Hepatocyte (in vitro differentiated cells): ENCODE measurements at regions not wholly inside any gene's neighbourhood (a gene's known extent, or its start where the extent isn't known, plus 50 kb on each side); places are given as distances from the start of the nearest gene placed in this dataset.
A peak's percentile ranks its signal among the peaks of the same experiment; 100 is the strongest.
"Not testable (repeated sequence)": the region's sequence is repeated elsewhere in the genome, so short reads cannot be mapped to it uniquely, and the experiment has no call there.

Source experiments
- DNase-seq: peaks from one replicate; pipeline ENCODE4 v3.0.0-alpha.2; 2016; ENCODE audit warnings: low spot score
- H2AFZ ChIP-seq: fragments of 200-600 bp; sonication (generic); 2 replicates; pipeline ENCODE4 v1.6.0; 2016; ENCODE audit warnings: antibody characterized with exemption, mild to moderate bottlenecking
- H3K27ac ChIP-seq: fragments of 200-600 bp; sonication (generic); 2 replicates; pipeline ENCODE4 v1.5.1; 2016; ENCODE audit warnings: mild to moderate bottlenecking
- H3K27me3 ChIP-seq: fragments of 200-600 bp; sonication (generic); 2 replicates; pipeline ENCODE4 v1.6.1; 2016
- H3K36me3 ChIP-seq: fragments of 200-600 bp; sonication (generic); replicated peaks from 2 replicates; pipeline ENCODE4 v1.5.1; 2016; ENCODE audit warnings: low read depth; ENCODE audit not compliant: insufficient read depth
- H3K4me1 ChIP-seq: fragments of 200-600 bp; sonication (generic); 2 replicates; pipeline ENCODE4 v1.5.1; 2016; ENCODE audit warnings: mild to moderate bottlenecking, moderate library complexity; ENCODE audit not compliant: insufficient read depth
- H3K4me2 ChIP-seq: fragments of 200-600 bp; sonication (generic); 2 replicates; pipeline ENCODE4 v1.6.0; 2016
- H3K4me3 ChIP-seq: fragments of 200-600 bp; sonication (generic); 2 replicates; pipeline ENCODE4 v1.5.1; 2016; ENCODE audit warnings: mild to moderate bottlenecking
- H3K79me2 ChIP-seq: fragments of 200-600 bp; sonication (generic); 2 replicates; pipeline ENCODE4 v1.6.0; 2017; ENCODE audit warnings: mild to moderate bottlenecking
- H3K9me2 ChIP-seq: fragments of 200-600 bp; sonication (generic); replicated peaks from 2 replicates; pipeline ENCODE4 v1.6.0; 2017; ENCODE audit warnings: mild to moderate bottlenecking; ENCODE audit not compliant: insufficient read depth
- H3K9me3 ChIP-seq: fragments of 200-600 bp; sonication (generic); 2 replicates; pipeline ENCODE4 v1.5.1; 2016; ENCODE audit warnings: low read depth, mild to moderate bottlenecking
- H4K20me1 ChIP-seq: fragments of 200-600 bp; sonication (generic); 2 replicates; pipeline ENCODE4 v1.6.0; 2016; ENCODE audit warnings: mild to moderate bottlenecking; ENCODE audit not compliant: insufficient read depth, poor library complexity, severe bottlenecking
- EZH2 ChIP-seq: fragments of 200-600 bp; sonication (generic); IDR thresholded peaks from 2 replicates; pipeline ENCODE4 v1.6.1; 2016; ENCODE audit warnings: antibody characterized with exemption, mild to moderate bottlenecking, borderline replicate concordance
- EZH2phosphoT487 ChIP-seq: fragments of 200-600 bp; sonication (generic); IDR thresholded peaks from one replicate; pipeline ENCODE4 v1.6.1; 2018; ENCODE audit warnings: antibody characterized with exemption, mild to moderate bottlenecking, low read depth, moderate library complexity; ENCODE audit not compliant: unreplicated experiment, severe bottlenecking
- WGBS: methylation state at CpG from one replicate; pipeline ENCODE4 v1.1.6; 2016; ENCODE audit warnings: low lambda C conversion rate; ENCODE audit errors: missing lambda C conversion rate; 5-methylcytosine and 5-hydroxymethylcytosine counted together
- TF ChIP-seq, protein P1 (sequence below): fragments of 200-600 bp; sonication (generic); IDR thresholded peaks from 2 replicates; pipeline ENCODE4 v1.5.1; 2016; ENCODE audit warnings: antibody characterized with exemption, mild to moderate bottlenecking; ENCODE audit not compliant: poor library complexity

DNA sequence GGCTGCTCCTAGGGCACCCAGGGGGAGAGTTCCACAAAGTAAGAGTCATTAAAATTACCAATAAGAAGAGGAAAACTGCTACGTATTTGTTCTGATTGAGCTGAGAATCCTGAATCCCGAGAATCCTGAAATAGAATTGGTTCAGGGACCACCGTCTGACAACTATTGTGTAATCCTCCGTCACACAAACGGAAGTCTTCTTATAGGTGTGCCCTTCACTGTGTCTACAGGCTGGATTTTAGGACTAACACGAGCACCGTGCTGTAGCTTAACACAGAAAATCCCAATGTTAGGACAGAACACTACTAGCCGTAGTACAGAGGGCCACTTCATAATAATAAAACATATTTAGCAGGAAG is 50.6 kb upstream of the RNF182 start:
- H3K9me3 ChIP-seq = no peaks in the 10 kb centered on the region
- no peaks in the 10 kb centered on the region for H3K27me3 ChIP-seq
- peak overlapping the region; percentile 27 for H3K4me3 ChIP-seq
- no peaks in the 10 kb centered on the region for H4K20me1 ChIP-seq
- TF ChIP-seq EZH2 = no peak
- no peak for TF ChIP-seq EZH2phosphoT487
- TF ChIP-seq, protein P1, sequence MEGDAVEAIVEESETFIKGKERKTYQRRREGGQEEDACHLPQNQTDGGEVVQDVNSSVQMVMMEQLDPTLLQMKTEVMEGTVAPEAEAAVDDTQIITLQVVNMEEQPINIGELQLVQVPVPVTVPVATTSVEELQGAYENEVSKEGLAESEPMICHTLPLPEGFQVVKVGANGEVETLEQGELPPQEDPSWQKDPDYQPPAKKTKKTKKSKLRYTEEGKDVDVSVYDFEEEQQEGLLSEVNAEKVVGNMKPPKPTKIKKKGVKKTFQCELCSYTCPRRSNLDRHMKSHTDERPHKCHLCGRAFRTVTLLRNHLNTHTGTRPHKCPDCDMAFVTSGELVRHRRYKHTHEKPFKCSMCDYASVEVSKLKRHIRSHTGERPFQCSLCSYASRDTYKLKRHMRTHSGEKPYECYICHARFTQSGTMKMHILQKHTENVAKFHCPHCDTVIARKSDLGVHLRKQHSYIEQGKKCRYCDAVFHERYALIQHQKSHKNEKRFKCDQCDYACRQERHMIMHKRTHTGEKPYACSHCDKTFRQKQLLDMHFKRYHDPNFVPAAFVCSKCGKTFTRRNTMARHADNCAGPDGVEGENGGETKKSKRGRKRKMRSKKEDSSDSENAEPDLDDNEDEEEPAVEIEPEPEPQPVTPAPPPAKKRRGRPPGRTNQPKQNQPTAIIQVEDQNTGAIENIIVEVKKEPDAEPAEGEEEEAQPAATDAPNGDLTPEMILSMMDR = no peak
- peak overlapping the region; percentile 93 for H3K27ac ChIP-seq
- no peaks in the 10 kb centered on the region for H3K36me3 ChIP-seq
- H3K4me2 ChIP-seq = peak overlapping the region; percentile 95
- H3K79me2 ChIP-seq = no peaks in the 10 kb centered on the region
- H3K4me1 ChIP-seq = peaks cover 9% of the 10 kb centered on the region
- peak overlapping the region; percentile 71 for H2AFZ ChIP-seq
- no peak for DNase-seq
- H3K9me2 ChIP-seq = no peaks in the 10 kb centered on the region
- WGBS = 69% methylated on average over 8 of the region's 8 CpGs

DNA sequence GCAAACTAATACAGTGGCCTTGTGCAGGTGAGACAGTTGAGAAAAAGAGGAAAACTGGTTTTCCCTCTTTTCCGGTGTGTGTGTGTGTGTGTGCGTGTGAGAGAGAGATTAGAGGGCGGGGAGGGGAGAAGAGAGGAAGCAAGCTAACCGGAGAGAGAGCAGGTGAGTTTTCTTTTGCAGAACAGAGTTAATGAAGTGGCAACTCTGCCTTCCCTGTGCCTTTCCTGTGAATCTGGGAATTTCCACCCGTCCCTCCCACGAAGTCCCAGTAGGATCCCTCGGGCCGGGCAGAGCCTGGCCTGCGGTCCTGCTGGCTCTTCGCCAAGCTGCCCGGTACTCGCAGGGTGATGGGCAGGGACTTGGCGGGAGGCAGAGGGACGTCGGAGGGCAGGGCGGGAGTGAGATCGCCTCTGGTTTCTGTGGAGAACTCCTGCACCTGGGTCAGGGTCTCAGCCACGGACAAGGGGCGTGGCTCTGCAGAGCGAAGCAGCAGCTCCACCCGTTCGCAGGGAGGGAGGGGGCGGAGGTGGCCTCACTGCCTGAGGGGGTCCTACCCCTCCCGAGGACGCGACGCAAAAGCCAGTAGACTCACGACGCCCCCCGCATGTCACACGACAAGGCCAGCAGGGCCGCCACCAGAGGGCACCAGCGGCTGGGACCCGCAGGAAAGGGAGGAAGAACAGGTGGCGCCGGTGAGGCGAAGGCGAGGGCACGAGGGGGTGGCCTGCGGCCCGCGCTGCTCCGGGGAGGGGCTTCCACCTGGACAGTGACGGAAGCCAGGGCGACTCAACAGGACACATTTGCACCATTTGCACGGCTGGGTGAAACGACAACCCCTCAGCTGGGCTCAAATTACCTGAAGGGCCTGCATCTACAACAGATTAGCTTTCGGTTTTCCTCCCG is 51.2 kb upstream of the RNF182 start:
- Histone ChIP-seq H3K4me2 (peak overlapping the region; percentile 95), H3K27ac (peak overlapping the region; percentile 93), H2AFZ (peak overlapping the region; percentile 71)

DNA sequence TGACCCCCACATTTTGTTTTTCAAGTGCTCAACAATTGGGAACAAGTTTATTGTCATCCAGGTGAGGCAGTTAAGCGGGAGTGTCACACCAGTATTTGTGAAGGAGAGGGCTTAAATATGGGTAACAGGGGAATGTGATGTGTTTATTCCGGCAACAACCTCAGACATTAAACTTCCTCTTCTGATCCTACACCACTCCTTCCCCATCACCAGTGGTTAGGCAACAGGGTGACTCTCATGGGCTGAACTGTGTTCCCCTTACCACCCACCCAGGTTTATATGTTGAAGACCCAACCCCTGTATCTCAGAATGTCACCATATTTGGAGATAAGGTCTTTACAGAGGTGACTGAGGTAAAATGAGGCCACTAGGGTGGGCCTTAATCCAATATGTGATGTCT is 52.1 kb upstream of the RNF182 start:
- Histone ChIP-seq H2AFZ (peak overlapping the region; percentile 1), H4K20me1 (no peaks in the 10 kb centered on the region), H3K9me2 (no peaks in the 10 kb centered on the region), H3K4me1 (peaks cover 9% of the 10 kb centered on the region), H3K9me3 (no peaks in the 10 kb centered on the region), H3K79me2 (no peaks in the 10 kb centered on the region), H3K36me3 (no peaks in the 10 kb centered on the region), H3K27ac (peak overlapping the region; percentile 93), H3K27me3 (no peaks in the 10 kb centered on the region), H3K4me2 (peak overlapping the region; percentile 95), H3K4me3 (no peak overlapping the region)
- TF ChIP-seq, protein P1 = no peak
- DNase-seq = no peak
- 84% methylated on average over 2 of the region's 2 CpGs for WGBS

More for the DNA sequence above, 51.2 kb upstream of the RNF182 start:
- DNase-seq = peak; percentile 86
- H3K79me2 ChIP-seq = no peaks in the 10 kb centered on the region
- H3K27me3 ChIP-seq = no peaks in the 10 kb centered on the region
- peaks cover 9% of the 10 kb centered on the region for H3K4me1 ChIP-seq
- H4K20me1 ChIP-seq = no peaks in the 10 kb centered on the region
- H3K36me3 ChIP-seq = no peaks in the 10 kb centered on the region
- no peaks in the 10 kb centered on the region for H3K9me2 ChIP-seq
- TF ChIP-seq, protein P1 = peak; percentile 90
- TF ChIP-seq EZH2 (no peak), EZH2phosphoT487 (no peak)
- no peaks in the 10 kb centered on the region for H3K9me3 ChIP-seq
- H3K4me3 ChIP-seq = peak overlapping the region; percentile 27
- WGBS = 8% methylated on average over 42 of the region's 49 CpGs

DNA sequence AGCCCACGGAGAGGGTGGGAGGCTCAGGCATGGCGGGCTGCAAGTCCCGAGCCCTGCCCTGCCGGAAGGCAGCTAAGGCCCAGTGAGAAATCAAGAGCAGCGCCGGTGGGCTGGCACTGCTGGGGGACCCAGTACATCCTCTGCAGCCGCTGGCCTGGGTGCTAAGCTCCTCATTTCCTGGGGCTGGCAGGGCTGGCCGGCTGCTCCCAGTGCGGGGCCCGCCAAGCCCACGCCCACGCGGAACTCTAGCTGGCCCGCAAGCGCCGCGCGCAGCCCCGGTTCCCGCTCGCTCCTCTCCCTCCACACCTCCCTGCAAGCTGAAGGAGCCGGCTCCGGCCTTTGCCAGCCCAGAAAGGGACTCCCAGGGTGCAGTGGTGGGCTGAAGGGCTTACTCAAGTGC is 52.7 kb upstream of the RNF182 start:
- H3K79me2 ChIP-seq, H3K4me2 ChIP-seq, H3K9me3 ChIP-seq, H4K20me1 ChIP-seq, DNase-seq, H2AFZ ChIP-seq, H3K9me2 ChIP-seq, H3K36me3 ChIP-seq, H3K27me3 ChIP-seq, H3K4me1 ChIP-seq, H3K4me3 ChIP-seq, H3K27ac ChIP-seq: not testable (repeated sequence)
- 97% methylated on average over 23 of the region's 23 CpGs for WGBS
